SK-N-SH treated with all-trans-retinoic acid at 6 μM for 48 hours (cell line): ENCODE measurements at regions not wholly inside any gene's neighbourhood (a gene's known extent, or its start where the extent isn't known, plus 50 kb on each side); places are given as distances from the start of the nearest gene placed in this dataset.

Source experiments
- ARNTL ChIP-seq: fragments of 450-650 bp; formaldehyde crosslinking; IDR thresholded peaks from 2 replicates; pipeline ENCODE4 v1.5.0; 2020; ENCODE audit warnings: low read depth, mild to moderate bottlenecking, moderate library complexity, borderline replicate concordance
- CSDC2 ChIP-seq: fragments of 250-450 bp; sonication (Bioruptor Pico); IDR thresholded peaks from 2 replicates; pipeline ENCODE4 v1.5.0; 2020; ENCODE audit warnings: mild to moderate bottlenecking, moderate library complexity
- PPARA ChIP-seq: fragments of 250-450 bp; sonication (Bioruptor Pico); IDR thresholded peaks from 2 replicates; pipeline ENCODE4 v1.5.0; 2020; ENCODE audit warnings: mild to moderate bottlenecking, borderline replicate concordance
- RARB ChIP-seq: fragments of 250-450 bp; sonication (Bioruptor Pico); IDR thresholded peaks from 2 replicates; pipeline ENCODE4 v1.8.0; 2021; ENCODE audit warnings: mild to moderate bottlenecking, moderate library complexity
- ZFP3 ChIP-seq: fragments of 250-450 bp; sonication (Bioruptor Pico); IDR thresholded peaks from 2 replicates; pipeline ENCODE4 v1.5.0; 2020; ENCODE audit warnings: mild to moderate bottlenecking, moderate library complexity
- TF ChIP-seq, protein P1 (sequence below): fragments of 250-450 bp; sonication (Bioruptor Pico); IDR thresholded peaks from 2 replicates; pipeline ENCODE4 v1.5.1; 2020; ENCODE audit warnings: low read depth, mild to moderate bottlenecking, moderate library complexity
- TF ChIP-seq, protein P2 (sequence below): fragments of 250-450 bp; sonication (Bioruptor Pico); IDR thresholded peaks from 2 replicates; pipeline ENCODE4 v1.8.0; 2021; ENCODE audit warnings: low read depth, mild to moderate bottlenecking, moderate library complexity, borderline replicate concordance
- TF ChIP-seq, protein P3 (sequence below): fragments of 250-450 bp; sonication (Bioruptor Pico); IDR thresholded peaks from 2 replicates; pipeline ENCODE4 v1.8.0; 2020; ENCODE audit warnings: mild to moderate bottlenecking, moderate library complexity, borderline replicate concordance

GRCh38 chr7:80078159-80078731, 56.4 kb upstream of the GNAI1 start:
- TF ChIP-seq PPARA (CRISPR knock-in tag) (no peak), CSDC2 (CRISPR knock-in tag) (no peak), ARNTL (no peak), RARB (CRISPR knock-in tag) (no peak), ZFP3 (CRISPR knock-in tag) (no peak)
- TF ChIP-seq, protein P1, sequence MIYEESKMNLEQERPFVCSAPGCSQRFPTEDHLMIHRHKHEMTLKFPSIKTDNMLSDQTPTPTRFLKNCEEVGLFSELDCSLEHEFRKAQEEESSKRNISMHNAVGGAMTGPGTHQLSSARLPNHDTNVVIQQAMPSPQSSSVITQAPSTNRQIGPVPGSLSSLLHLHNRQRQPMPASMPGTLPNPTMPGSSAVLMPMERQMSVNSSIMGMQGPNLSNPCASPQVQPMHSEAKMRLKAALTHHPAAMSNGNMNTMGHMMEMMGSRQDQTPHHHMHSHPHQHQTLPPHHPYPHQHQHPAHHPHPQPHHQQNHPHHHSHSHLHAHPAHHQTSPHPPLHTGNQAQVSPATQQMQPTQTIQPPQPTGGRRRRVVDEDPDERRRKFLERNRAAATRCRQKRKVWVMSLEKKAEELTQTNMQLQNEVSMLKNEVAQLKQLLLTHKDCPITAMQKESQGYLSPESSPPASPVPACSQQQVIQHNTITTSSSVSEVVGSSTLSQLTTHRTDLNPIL, result no peak
- TF ChIP-seq, protein P2, sequence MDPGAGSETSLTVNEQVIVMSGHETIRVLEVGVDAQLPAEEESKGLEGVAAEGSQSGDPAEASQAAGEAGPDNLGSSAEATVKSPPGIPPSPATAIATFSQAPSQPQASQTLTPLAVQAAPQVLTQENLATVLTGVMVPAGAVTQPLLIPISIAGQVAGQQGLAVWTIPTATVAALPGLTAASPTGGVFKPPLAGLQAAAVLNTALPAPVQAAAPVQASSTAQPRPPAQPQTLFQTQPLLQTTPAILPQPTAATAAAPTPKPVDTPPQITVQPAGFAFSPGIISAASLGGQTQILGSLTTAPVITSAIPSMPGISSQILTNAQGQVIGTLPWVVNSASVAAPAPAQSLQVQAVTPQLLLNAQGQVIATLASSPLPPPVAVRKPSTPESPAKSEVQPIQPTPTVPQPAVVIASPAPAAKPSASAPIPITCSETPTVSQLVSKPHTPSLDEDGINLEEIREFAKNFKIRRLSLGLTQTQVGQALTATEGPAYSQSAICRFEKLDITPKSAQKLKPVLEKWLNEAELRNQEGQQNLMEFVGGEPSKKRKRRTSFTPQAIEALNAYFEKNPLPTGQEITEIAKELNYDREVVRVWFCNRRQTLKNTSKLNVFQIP (CRISPR knock-in tag), result no peak
- TF ChIP-seq, protein P3, sequence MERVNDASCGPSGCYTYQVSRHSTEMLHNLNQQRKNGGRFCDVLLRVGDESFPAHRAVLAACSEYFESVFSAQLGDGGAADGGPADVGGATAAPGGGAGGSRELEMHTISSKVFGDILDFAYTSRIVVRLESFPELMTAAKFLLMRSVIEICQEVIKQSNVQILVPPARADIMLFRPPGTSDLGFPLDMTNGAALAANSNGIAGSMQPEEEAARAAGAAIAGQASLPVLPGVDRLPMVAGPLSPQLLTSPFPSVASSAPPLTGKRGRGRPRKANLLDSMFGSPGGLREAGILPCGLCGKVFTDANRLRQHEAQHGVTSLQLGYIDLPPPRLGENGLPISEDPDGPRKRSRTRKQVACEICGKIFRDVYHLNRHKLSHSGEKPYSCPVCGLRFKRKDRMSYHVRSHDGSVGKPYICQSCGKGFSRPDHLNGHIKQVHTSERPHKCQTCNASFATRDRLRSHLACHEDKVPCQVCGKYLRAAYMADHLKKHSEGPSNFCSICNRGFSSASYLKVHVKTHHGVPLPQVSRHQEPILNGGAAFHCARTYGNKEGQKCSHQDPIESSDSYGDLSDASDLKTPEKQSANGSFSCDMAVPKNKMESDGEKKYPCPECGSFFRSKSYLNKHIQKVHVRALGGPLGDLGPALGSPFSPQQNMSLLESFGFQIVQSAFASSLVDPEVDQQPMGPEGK (CRISPR knock-in tag), result no peak
